Glutamatergic neuron (in vitro differentiated cells): ENCODE measurements at regions not wholly inside any gene's neighbourhood (a gene's known extent, or its start where the extent isn't known, plus 50 kb on each side); places are given as distances from the start of the nearest gene placed in this dataset.

Experiments used
- DNase-seq: peaks from one replicate; pipeline ENCODE4 v3.0.0; 2022
- H3K27ac Mint-ChIP-seq: one replicate; pipeline ENCODE4 v1.8.0; 2020; ENCODE audit warnings: mild to moderate bottlenecking, mixed read lengths, inconsistent platforms; ENCODE audit not compliant: unreplicated experiment
- H3K27me3 Mint-ChIP-seq: one replicate; pipeline ENCODE4 v1.8.0; 2020; ENCODE audit warnings: mild to moderate bottlenecking, moderate library complexity, mixed read lengths, inconsistent platforms; ENCODE audit not compliant: unreplicated experiment
- H3K36me3 Mint-ChIP-seq: one replicate; pipeline ENCODE4 v1.8.0; 2020; ENCODE audit warnings: mild to moderate bottlenecking, mixed read lengths, inconsistent platforms; ENCODE audit not compliant: unreplicated experiment
- H3K4me1 Mint-ChIP-seq: one replicate; pipeline ENCODE4 v1.8.0; 2020; ENCODE audit warnings: mild to moderate bottlenecking, low read depth, mixed read lengths, inconsistent platforms; ENCODE audit not compliant: unreplicated experiment
- H3K4me3 Mint-ChIP-seq: one replicate; pipeline ENCODE4 v1.8.0; 2020; ENCODE audit warnings: mild to moderate bottlenecking, mixed read lengths, inconsistent platforms; ENCODE audit not compliant: unreplicated experiment
- H3K9me3 Mint-ChIP-seq: one replicate; pipeline ENCODE4 v1.8.0; 2020; ENCODE audit warnings: mild to moderate bottlenecking, moderate library complexity, mixed read lengths, inconsistent platforms; ENCODE audit not compliant: unreplicated experiment
- TF ChIP-seq, protein P1 (sequence below): fragments of 200-600 bp; sonication (generic); IDR thresholded peaks from one replicate; pipeline ENCODE4 v1.5.0; 2021; ENCODE audit not compliant: partially characterized antibody, unreplicated experiment

DNA sequence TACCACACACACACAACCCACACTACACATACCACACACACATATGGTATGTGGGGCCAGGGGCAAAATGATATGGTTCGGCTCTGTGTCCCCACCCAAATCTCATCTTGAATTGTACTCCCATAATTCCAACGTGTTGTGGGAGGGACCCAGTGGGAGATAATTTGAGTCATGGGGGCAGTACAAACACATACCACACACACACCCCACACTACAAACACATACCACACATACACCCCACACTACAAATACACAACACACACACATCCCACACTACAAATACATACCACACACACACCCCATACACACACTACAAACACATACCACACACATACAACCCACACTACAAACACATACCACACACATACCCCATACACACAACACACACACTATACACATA lies 117.8 kb downstream of the TTC32 start:
- TF ChIP-seq, protein P1, sequence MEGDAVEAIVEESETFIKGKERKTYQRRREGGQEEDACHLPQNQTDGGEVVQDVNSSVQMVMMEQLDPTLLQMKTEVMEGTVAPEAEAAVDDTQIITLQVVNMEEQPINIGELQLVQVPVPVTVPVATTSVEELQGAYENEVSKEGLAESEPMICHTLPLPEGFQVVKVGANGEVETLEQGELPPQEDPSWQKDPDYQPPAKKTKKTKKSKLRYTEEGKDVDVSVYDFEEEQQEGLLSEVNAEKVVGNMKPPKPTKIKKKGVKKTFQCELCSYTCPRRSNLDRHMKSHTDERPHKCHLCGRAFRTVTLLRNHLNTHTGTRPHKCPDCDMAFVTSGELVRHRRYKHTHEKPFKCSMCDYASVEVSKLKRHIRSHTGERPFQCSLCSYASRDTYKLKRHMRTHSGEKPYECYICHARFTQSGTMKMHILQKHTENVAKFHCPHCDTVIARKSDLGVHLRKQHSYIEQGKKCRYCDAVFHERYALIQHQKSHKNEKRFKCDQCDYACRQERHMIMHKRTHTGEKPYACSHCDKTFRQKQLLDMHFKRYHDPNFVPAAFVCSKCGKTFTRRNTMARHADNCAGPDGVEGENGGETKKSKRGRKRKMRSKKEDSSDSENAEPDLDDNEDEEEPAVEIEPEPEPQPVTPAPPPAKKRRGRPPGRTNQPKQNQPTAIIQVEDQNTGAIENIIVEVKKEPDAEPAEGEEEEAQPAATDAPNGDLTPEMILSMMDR = no peak
- Mint-ChIP-seq H3K27ac (no peak overlapping the region), H3K4me1 (no peaks in the 10 kb centered on the region), H3K36me3 (no peaks in the 10 kb centered on the region), H3K9me3 (no peaks in the 10 kb centered on the region), H3K27me3 (peaks cover 1% of the 10 kb centered on the region), H3K4me3 (no peak overlapping the region)
- no peak for DNase-seq

DNA sequence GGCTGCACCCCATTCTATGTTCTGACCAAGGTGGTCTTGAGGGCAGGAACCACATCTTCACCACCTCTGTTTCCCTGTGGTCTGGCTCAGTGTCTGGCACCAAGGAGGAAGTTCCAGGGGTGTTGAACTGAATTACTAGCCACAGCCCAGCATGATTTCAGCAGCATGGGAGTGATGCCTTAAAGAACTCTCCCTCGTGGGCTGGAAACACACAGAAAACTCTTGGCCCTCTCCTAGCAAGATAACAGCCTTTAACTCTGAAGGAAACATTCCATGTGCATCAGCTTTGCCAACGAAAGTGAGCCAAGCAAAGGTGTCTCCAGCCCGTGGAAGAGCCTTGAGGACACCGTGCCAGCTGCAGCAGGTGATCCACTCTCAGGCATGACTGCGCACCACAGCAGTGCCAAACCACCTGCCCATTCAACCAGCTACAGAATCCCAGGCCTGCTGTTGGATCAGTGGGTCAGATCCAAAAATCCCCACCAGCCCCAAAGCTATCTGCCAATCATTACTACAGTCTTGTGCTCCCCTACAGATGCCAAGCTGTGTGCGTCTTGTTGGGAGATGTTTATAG lies 124.8 kb downstream of the TTC32 start:
- Mint-ChIP-seq H3K36me3 (no peaks in the 10 kb centered on the region), H3K4me1 (peaks cover 10% of the 10 kb centered on the region), H3K27ac (no peak overlapping the region), H3K27me3 (peaks cover 6% of the 10 kb centered on the region), H3K9me3 (no peaks in the 10 kb centered on the region), H3K4me3 (no peak overlapping the region)
- DNase-seq = no peak
- TF ChIP-seq, protein P1 = no peak

DNA sequence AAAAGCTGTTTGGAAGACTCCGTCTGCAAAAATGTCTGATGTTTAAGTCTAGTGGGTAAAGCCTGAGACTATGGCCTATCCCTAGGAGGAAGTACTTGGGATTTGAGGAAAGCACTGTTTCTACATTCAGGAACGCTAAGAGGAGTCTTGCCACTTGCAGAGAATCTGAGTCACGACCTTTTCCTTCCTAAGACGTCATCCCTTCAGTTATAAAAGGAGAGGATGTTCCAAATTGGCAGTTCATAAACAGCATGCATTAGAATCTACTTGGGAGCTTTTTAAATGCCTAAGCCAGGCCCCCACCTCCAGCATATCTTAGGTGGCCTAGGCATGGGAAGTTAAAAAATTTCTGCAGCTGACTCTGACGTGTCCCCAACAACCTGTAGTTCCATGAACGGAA lies 125.9 kb downstream of the TTC32 start:
- H3K9me3 Mint-ChIP-seq = no peaks in the 10 kb centered on the region
- no peak overlapping the region for H3K4me3 Mint-ChIP-seq
- peaks cover 10% of the 10 kb centered on the region for H3K4me1 Mint-ChIP-seq
- H3K27ac Mint-ChIP-seq = no peak overlapping the region
- no peak for DNase-seq
- no peaks in the 10 kb centered on the region for H3K36me3 Mint-ChIP-seq
- TF ChIP-seq, protein P1 = no peak
- peaks cover 5% of the 10 kb centered on the region for H3K27me3 Mint-ChIP-seq

DNA sequence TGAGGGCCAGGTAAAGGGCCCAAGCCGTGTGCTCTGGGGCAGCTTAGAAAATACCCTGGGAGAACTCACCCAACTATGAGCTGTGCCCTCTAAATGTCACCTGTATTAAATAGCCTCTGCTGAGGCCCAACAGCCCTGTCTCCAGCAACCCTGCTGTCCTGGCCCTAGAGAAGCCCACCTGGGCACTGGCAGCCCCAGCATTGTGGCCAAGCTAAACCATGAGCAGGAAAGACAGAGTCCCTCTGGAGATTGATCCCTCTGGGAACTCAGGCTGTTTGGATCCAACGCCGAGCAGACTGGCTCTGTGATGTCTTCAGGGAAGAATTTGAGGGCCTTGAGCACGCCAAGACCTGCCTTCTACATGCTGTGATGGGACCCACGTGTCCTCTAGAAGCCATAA lies 126.5 kb downstream of the TTC32 start:
- H3K27me3 Mint-ChIP-seq = peaks cover 5% of the 10 kb centered on the region
- H3K4me3 Mint-ChIP-seq = no peak overlapping the region
- peaks cover 10% of the 10 kb centered on the region for H3K4me1 Mint-ChIP-seq
- no peaks in the 10 kb centered on the region for H3K36me3 Mint-ChIP-seq
- TF ChIP-seq, protein P1 = no peak
- DNase-seq = no peak
- H3K9me3 Mint-ChIP-seq = no peaks in the 10 kb centered on the region
- H3K27ac Mint-ChIP-seq = no peak overlapping the region

DNA sequence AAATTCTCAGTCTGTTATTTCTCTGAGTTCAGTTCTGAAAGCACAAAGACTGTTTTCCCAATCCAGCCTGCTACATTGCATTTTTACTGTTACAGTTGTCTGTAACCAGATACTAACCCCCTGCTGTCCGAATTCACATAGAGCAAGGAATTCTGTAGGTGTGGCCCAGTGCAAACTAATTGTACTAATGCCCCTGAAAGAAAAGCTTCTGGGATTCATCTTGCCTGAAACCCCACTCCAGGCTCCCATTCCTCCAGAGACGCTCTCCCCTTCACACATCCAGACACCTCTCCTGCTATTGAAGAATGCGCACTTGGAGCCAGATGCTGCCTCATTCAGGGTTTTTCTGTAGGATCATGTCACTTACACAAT lies 127.0 kb downstream of the TTC32 start:
- DNase-seq = no peak
- Mint-ChIP-seq H3K9me3 (no peaks in the 10 kb centered on the region), H3K4me1 (peaks cover 10% of the 10 kb centered on the region), H3K36me3 (no peaks in the 10 kb centered on the region), H3K27me3 (peaks cover 5% of the 10 kb centered on the region), H3K4me3 (no peak overlapping the region), H3K27ac (no peak overlapping the region)
- TF ChIP-seq, protein P1 = no peak
